Adrenal gland (tissue), 9 donors: ENCODE measurements at regions not wholly inside any gene's neighbourhood (a gene's known extent, or its start where the extent isn't known, plus 50 kb on each side); places are given as distances from the start of the nearest gene placed in this dataset.

Source experiments
- DNase-seq, 7 donors: peaks; one replicate each; pipeline ENCODE4 v3.0.0-alpha.2; 2019 to 2020
- H3K27ac ChIP-seq, 5 donors: fragments of 200-600 bp; sonication (generic) in 4 of 5; 1 replicate in 3 of 5; 2 replicates in 2 of 5; pipeline versions ENCODE4 v1.5.1 to v1.8.0; 2016 to 2020; ENCODE audit warnings: mild to moderate bottlenecking in 1 of 5
- H3K27me3 ChIP-seq: fragments of 200-600 bp; 2 replicates; pipeline ENCODE4 v1.8.0; 2021
- H3K36me3 ChIP-seq, 2 donors: fragments of 200-600 bp; replicated peaks in 1 of 2; 1 replicate in 1 of 2; 2 replicates in 1 of 2; pipeline versions ENCODE4 v1.5.1 to v1.8.0; 2018 to 2022
- H3K4me1 ChIP-seq, 2 donors: fragments of 200-600 bp; replicated peaks in 1 of 2; 1 replicate in 1 of 2; 2 replicates in 1 of 2; pipeline versions ENCODE4 v1.5.1 to v1.8.0; 2018 to 2021
- H3K4me3 ChIP-seq, 4 donors: fragments of 200-600 bp; sonication (generic) in 3 of 4; one replicate each; pipeline ENCODE4 v1.5.1; 2016 to 2018
- H3K9me3 ChIP-seq, 3 donors: fragments of 200-600 bp; sonication (generic) in 1 of 3; replicated peaks in 1 of 3; 1 replicate in 2 of 3; 2 replicates in 1 of 3; pipeline versions ENCODE4 v1.5.1 to v1.8.0; 2016 to 2021
- POLR2A ChIP-seq, 2 donors: fragments of 450-650 bp; IDR thresholded peaks; one replicate each; pipeline ENCODE4 v1.6.1; 2017; ENCODE audit warnings: antibody characterized with exemption in 2 of 2, mild to moderate bottlenecking in 2 of 2, moderate library complexity in 1 of 2
- WGBS, 4 donors: extraction: QIAGEN DNeasy Blood & Tissue Kit in 2 of 4; methylation state at CpG; one replicate each; pipeline versions ENCODE4 v1.1.5 to v1.1.7; 2013 to 2017; 5-methylcytosine and 5-hydroxymethylcytosine counted together
- intact Hi-C, 2 donors: fragments of 100-400 bp; cut with DNase I; formaldehyde crosslinking; loops; one replicate each; pipeline versions ENCODE4 v1.14.1 to v1.15.0; 2022 to 2023
- microRNA-seq, 3 donors: library from miRNA; unstranded; fragments of <30 nt; microRNA quantifications; one replicate each; pipeline ENCODE4, GENCODE V29; 2017 to 2020
- TF ChIP-seq, protein P1 (sequence below), 6 experiments: fragments of 450-650 bp in 4 of 6; fragments of 200-600 bp in 2 of 6; sonication (generic) in 1 of 6; IDR thresholded peaks; 1 replicate in 5 of 6; 2 replicates in 1 of 6; pipeline versions ENCODE4 v1.5.1 to v1.8.0; 2016 to 2021; ENCODE audit warnings: antibody characterized with exemption in 6 of 6, mild to moderate bottlenecking in 2 of 6, moderate library complexity in 1 of 6
- donor health status: healthy with polysubstance abuse.
- donor health status: Bipolar disorder and iron deficiency.
- donor health status: DM: yes; HTN: yes; CAD: no.
- donor health status: DM: no; HTN: no; CAD: no.
- donor health status: DM: no; HTN: no; CAD: no.

DNA sequence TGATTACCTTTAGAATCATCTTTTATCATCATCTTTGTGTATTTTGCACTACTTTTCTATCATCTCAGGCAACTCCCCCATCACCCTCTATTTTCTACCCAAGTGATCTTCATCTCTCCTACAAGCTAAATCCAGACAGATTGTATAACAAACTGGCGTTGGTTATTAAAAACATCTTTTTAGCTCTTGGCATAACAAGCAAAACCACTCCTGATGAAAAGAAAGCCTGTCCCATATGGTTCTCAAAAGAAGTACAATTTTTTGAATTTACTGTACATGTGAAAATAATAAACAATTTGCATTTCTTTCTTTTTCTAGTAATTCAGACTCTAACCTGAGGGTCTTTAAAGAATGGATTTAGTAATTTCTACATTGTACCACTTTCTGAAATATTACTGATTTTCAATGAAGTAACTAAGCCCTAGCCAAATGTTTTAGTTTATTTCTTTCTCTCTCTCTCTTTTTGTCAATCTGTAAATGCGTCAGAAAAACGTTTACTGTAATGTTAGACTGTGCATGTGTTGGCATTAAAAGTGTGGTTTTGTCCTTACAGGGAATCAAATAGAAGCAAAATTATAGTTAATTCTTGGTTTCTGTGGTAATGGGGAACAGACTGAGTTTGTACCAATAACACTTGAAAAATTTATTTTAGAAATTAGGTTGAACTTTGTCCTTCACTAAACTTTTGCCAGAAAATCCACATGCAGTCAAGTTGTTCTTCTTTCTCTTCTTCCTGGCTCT lies 52.5 kb upstream of the RPS23 start:
- Histone ChIP-seq H3K4me3 (no peak overlapping the region), H3K27me3 (no peaks in the 10 kb centered on the region), H3K36me3 (no peaks in the 10 kb centered on the region), H3K27ac (no peak overlapping the region), H3K4me1 (peaks cover 0 to 8% of the 10 kb centered on the region in 2 donors), H3K9me3 (no peaks in the 10 kb centered on the region)
- 80 to 88% (median 83%) methylated on average over 3 of the region's 3 CpGs for WGBS, 4 donors
- TF ChIP-seq, protein P1, sequence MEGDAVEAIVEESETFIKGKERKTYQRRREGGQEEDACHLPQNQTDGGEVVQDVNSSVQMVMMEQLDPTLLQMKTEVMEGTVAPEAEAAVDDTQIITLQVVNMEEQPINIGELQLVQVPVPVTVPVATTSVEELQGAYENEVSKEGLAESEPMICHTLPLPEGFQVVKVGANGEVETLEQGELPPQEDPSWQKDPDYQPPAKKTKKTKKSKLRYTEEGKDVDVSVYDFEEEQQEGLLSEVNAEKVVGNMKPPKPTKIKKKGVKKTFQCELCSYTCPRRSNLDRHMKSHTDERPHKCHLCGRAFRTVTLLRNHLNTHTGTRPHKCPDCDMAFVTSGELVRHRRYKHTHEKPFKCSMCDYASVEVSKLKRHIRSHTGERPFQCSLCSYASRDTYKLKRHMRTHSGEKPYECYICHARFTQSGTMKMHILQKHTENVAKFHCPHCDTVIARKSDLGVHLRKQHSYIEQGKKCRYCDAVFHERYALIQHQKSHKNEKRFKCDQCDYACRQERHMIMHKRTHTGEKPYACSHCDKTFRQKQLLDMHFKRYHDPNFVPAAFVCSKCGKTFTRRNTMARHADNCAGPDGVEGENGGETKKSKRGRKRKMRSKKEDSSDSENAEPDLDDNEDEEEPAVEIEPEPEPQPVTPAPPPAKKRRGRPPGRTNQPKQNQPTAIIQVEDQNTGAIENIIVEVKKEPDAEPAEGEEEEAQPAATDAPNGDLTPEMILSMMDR (IDR thresholded peaks at IDR 0.05) = no peak
- no peak for TF ChIP-seq POLR2A (IDR thresholded peaks at IDR 0.05)
- no peak for DNase-seq
- intact Hi-C loops = no loop called here

DNA sequence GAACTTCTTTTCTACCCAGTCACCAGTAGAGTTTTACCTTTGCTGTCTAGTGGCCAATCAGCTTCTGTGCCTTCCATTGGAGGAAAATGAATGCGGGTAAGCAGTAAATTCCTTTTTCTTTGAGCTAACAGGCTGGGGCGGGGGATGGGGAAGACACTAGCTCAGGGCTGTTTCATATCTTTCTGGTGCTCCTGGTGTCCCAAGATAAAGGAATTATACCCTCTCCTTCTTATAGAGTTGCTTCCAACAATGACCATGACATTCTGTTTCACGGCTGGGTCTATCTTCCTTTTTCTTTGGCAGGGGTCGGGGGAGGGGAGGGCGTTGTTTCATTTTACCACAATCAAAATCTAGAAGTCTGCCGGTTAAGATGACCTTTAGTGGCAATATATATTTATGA lies 51.2 kb upstream of the RPS23 start:
- no peak for TF ChIP-seq POLR2A (IDR thresholded peaks at IDR 0.05)
- TF ChIP-seq, protein P1 (IDR thresholded peaks at IDR 0.05) = no peak
- no peaks in the 10 kb centered on the region for H3K9me3 ChIP-seq
- no peak overlapping the region for H3K27ac ChIP-seq
- 84 to 96% (median 87%) methylated on average over 6 of the region's 6 CpGs for WGBS, 4 donors
- H3K36me3 ChIP-seq = no peaks in the 10 kb centered on the region
- H3K4me1 ChIP-seq = peaks cover 0 to 8% of the 10 kb centered on the region in 2 donors
- no peaks in the 10 kb centered on the region for H3K27me3 ChIP-seq
- no peak for DNase-seq
- H3K4me3 ChIP-seq = no peak overlapping the region
- intact Hi-C loops = no loop called here

Small RNAs in the stretch of these regions (microRNA-seq; reads per million reads assigned to microRNA genes)
- 0 reads per million in 3 donors for gene MIR3977
